Transverse colon (tissue), 4 donors: ENCODE measurements at regions not wholly inside any gene's neighbourhood (a gene's known extent, or its start where the extent isn't known, plus 50 kb on each side); places are given as distances from the start of the nearest gene placed in this dataset.

Experiments used
- DNase-seq: peaks from one replicate; pipeline ENCODE4 v3.0.0-alpha.2; 2019
- H3K27ac ChIP-seq, 4 donors: fragments of 200-600 bp; sonication (generic); 2 replicates each; pipeline ENCODE4 v1.5.1; 2016 to 2018; ENCODE audit warnings: inconsistent platforms in 4 of 4
- H3K27me3 ChIP-seq: fragments of 200-600 bp; sonication (generic); 2 replicates; pipeline ENCODE4 v1.5.1; 2017; ENCODE audit warnings: inconsistent platforms
- H3K36me3 ChIP-seq, 4 donors: fragments of 200-600 bp; sonication (generic); 2 replicates each; pipeline ENCODE4 v1.5.1; 2017 to 2019; ENCODE audit warnings: inconsistent platforms in 4 of 4
- H3K4me1 ChIP-seq, 4 donors: fragments of 200-600 bp; sonication (generic); 2 replicates each; pipeline ENCODE4 v1.5.1; 2017 to 2020; ENCODE audit warnings: inconsistent platforms in 4 of 4
- H3K4me3 ChIP-seq, 4 donors: fragments of 200-600 bp; sonication (generic); 1 replicate in 1 of 4; 2 replicates in 3 of 4; pipeline versions ENCODE4 v1.5.1 to v1.6.1; 2017 to 2019; ENCODE audit warnings: inconsistent platforms in 4 of 4
- H3K9me3 ChIP-seq, 2 donors: fragments of 200-600 bp; sonication (generic); 2 replicates each; pipeline ENCODE4 v1.5.1; 2017 to 2019; ENCODE audit warnings: inconsistent platforms in 2 of 2
- CTCF ChIP-seq, 5 experiments: fragments of 200-600 bp in 3 of 5; fragments of 450-650 bp in 2 of 5; sonication (generic) in 3 of 5; IDR thresholded peaks; 1 replicate in 2 of 5; 2 replicates in 3 of 5; pipeline ENCODE4 v1.5.1; 2016 to 2017; ENCODE audit warnings: antibody characterized with exemption in 5 of 5, inconsistent platforms in 3 of 5, mild to moderate bottlenecking in 2 of 5, moderate library complexity in 1 of 5
- EP300 ChIP-seq: sonication (generic); formaldehyde crosslinking; IDR thresholded peaks from one replicate; pipeline ENCODE4 v1.6.1; 2017; ENCODE audit warnings: antibody characterized with exemption, low read depth
- POLR2A ChIP-seq: fragments of 450-650 bp; IDR thresholded peaks from one replicate; pipeline ENCODE4 v1.6.1; 2016; ENCODE audit warnings: antibody characterized with exemption, mild to moderate bottlenecking, moderate library complexity
- POLR2AphosphoS5 ChIP-seq, 3 donors: sonication (generic); formaldehyde crosslinking; IDR thresholded peaks; one replicate each; pipeline ENCODE4 v1.6.1; 2016; ENCODE audit warnings: antibody characterized with exemption in 3 of 3
- WGBS, 2 donors: methylation state at CpG; one replicate each; pipeline ENCODE4 v1.1.5; 2018; ENCODE audit warnings: low coverage in 1 of 2; 5-methylcytosine and 5-hydroxymethylcytosine counted together
- in situ Hi-C, 4 donors: fragments of 200-750 bp; cut with MboI; loops; one replicate each; pipeline versions ENCODE4 v1.15.0 to v1.15.1; 2017; ENCODE audit warnings: low sequenced_read_pairs in 3 of 4, low pct_ligation_motif_present in 1 of 4, low pct_unique_long_range_greater_than_20kb in 1 of 4
- intact Hi-C: fragments of 100-400 bp; cut with DNase I; formaldehyde crosslinking; loops from one replicate; pipeline ENCODE4 v1.15.1; 2023; ENCODE audit warnings: low total_unique reads

DNA sequence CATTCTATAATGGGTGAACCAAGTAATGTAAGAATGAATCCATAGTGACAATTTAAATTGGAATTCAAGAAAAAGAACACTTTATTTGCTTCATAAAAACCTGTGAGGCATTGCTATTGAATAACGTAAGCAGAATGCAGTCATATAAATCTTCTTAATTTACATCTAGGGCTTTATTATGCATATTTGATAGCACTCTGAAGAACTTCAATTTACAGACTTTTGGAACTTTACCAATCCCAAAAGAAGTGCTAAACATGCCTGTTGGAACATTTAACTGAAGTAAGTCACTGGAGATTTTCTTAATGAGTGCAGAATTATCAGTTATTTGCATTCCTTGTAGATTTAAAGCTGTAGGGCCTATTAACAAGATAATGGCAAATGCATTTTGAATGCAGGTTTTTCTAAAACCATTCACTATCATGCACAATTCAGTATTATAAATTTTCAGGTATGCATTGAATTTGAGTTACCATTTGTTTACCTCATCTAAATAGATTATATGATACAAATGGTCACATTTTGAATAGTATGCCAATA lies 1181.2 kb downstream of the ARAP2 start:
- no peaks in the 10 kb centered on the region for H3K36me3 ChIP-seq
- in situ Hi-C loops = no loop called here
- intact Hi-C loops = loop anchor here (10.0 kb wide), 1 partner anchor 1008 kb away; no protein-coding TSS in a partner anchor
- H3K4me3 ChIP-seq = no peak overlapping the region
- no peaks in the 10 kb centered on the region for H3K9me3 ChIP-seq
- H3K27ac ChIP-seq = no peak overlapping the region
- 64 to 66% methylated on average over 1 of the region's 1 CpG for WGBS, 2 donors
- no peaks in the 10 kb centered on the region for H3K27me3 ChIP-seq
- no peaks in the 10 kb centered on the region for H3K4me1 ChIP-seq
- TF ChIP-seq POLR2AphosphoS5 (IDR thresholded peaks at IDR 0.05) = no peak
- TF ChIP-seq POLR2A = no peak
- no peak for TF ChIP-seq CTCF (IDR thresholded peaks at IDR 0.05)
- TF ChIP-seq EP300 = no peak
- DNase-seq = no peak

DNA sequence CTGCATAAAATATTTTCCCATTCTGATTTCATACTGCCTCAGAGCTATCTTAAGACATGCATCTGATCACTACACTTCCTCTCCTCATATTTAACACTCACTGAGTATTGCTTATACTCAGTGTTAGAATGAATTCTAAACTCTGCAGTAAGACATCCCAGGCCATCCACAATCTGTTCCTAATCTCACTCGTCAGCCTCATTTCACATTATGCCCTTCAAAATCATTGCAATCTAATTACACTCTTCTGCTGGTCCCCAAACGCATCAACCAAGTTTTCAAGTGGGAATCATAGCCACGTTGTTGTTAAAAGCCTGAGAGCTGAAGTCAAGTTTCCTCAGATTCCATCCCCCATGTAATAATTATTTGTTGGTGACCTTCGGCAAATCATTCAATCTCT lies 1177.9 kb downstream of the ARAP2 start:
- DNase-seq = no peak
- 60 to 80% methylated on average over 4 of the region's 4 CpGs for WGBS, 2 donors
- intact Hi-C loops = loop anchor here (10.0 kb wide), 1 partner anchor 1012 kb away; no protein-coding TSS in a partner anchor
- Histone ChIP-seq H3K27me3 (no peaks in the 10 kb centered on the region), H3K4me1 (no peaks in the 10 kb centered on the region), H3K27ac (no peak overlapping the region), H3K4me3 (no peak overlapping the region), H3K36me3 (no peaks in the 10 kb centered on the region), H3K9me3 (no peaks in the 10 kb centered on the region)
- no peak for TF ChIP-seq POLR2A
- no peak for TF ChIP-seq CTCF (IDR thresholded peaks at IDR 0.05)
- TF ChIP-seq POLR2AphosphoS5 (IDR thresholded peaks at IDR 0.05) = no peak
- in situ Hi-C loops = no loop called here

DNA sequence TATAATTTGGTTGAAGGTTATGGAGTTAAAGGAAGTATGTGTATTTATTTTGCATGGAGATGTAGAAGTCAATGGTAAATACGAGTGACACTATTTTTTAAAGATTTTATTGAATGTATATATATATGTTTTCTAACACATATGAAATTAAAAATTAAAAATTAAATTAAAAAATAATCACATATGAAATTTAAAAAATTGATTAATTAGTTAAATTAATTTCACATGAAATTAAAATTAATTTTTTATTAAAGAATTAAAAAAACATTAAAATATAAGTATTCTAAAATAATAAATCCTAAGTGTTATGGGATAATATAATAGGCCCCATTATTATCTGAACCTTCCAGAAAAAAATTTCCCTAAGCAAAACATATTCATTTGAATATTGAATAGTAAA lies 1163.5 kb downstream of the ARAP2 start:
- TF ChIP-seq EP300 = no peak
- no peak for TF ChIP-seq POLR2A
- TF ChIP-seq CTCF (IDR thresholded peaks at IDR 0.05) = no peak
- no peak for TF ChIP-seq POLR2AphosphoS5 (IDR thresholded peaks at IDR 0.05)
- in situ Hi-C loops (no loop called here), intact Hi-C loops (no loop called here)
- WGBS, 2 donors = 82 to 85% methylated on average over 1 of the region's 1 CpG
- DNase-seq = no peak
- H3K9me3 ChIP-seq = no peaks in the 10 kb centered on the region
- no peaks in the 10 kb centered on the region for H3K4me1 ChIP-seq
- no peak overlapping the region for H3K27ac ChIP-seq
- H3K4me3 ChIP-seq = no peak overlapping the region
- no peaks in the 10 kb centered on the region for H3K36me3 ChIP-seq
- H3K27me3 ChIP-seq = no peaks in the 10 kb centered on the region

DNA sequence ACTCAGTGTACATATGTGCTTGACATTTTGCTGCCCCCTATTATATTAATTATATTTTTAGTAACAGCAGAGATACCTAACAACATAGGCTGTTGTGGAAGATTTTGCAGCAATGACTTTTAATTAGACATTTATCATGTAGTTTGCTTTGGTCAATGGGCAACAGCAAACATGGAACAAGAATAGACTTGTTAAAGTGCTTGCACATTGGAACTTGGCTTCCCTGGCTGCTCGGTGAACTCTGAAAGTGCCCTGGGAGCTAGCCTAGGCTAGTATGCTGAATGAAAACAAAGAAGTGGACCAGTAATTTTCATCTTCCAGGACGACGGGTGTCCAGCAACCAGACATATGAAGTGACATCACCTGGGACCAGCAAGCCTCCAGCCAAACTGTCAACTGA lies 1157.1 kb downstream of the ARAP2 start:
- H3K27ac ChIP-seq = no peak overlapping the region
- DNase-seq = no peak
- H3K36me3 ChIP-seq = no peaks in the 10 kb centered on the region
- no peaks in the 10 kb centered on the region for H3K9me3 ChIP-seq
- intact Hi-C loops (no loop called here), in situ Hi-C loops (no loop called here)
- no peaks in the 10 kb centered on the region for H3K27me3 ChIP-seq
- no peaks in the 10 kb centered on the region for H3K4me1 ChIP-seq
- no peak overlapping the region for H3K4me3 ChIP-seq
- WGBS, 2 donors = 84 to 92% methylated on average over 2 to 3 of the region's 3 CpGs
- no peak for TF ChIP-seq CTCF (IDR thresholded peaks at IDR 0.05)
- no peak for TF ChIP-seq POLR2A
- TF ChIP-seq EP300 = no peak
- TF ChIP-seq POLR2AphosphoS5 (IDR thresholded peaks at IDR 0.05) = no peak
